ENCODE measurements at regions not wholly inside any gene's neighbourhood (a gene's known extent, or its start where the extent isn't known, plus 50 kb on each side); places are given as distances from the start of the nearest gene placed in this dataset.

- ATAC-seq (no peak), DNase-seq (ENCODE audit: low spot score) (no peak), FAIRE-seq (no peak)
- 0% methylated on average over 1 of the region's 8 CpGs for WGBS (ENCODE audit: low lambda C conversion rate)
- Histone ChIP-seq H3K4me3 (replicated peaks in 1 of 3; ENCODE audit: insufficient read depth in 1 of 3, low read depth in 2 of 3, low read length in 3 of 3) (no peak overlapping the region), H3K79me2 (ENCODE audit: insufficient read depth, low read length) (no peaks in the 10 kb centered on the region), H3K27me3 (ENCODE audit: control insufficient read depth in 1 of 2, insufficient read depth in 2 of 2, low read length in 2 of 2) (peaks cover 0 to 3% of the 10 kb centered on the region in 2 experiments; a peak in 2 of 5 replicates), H3K4me2 (ENCODE audit: low read depth, low read length) (no peak overlapping the region), H3K36me3 (replicated peaks in 1 of 2; ENCODE audit: control insufficient read depth in 1 of 2, insufficient read depth in 2 of 2, low read length in 2 of 2) (no peaks in the 10 kb centered on the region), H3K4me1 (ENCODE audit: insufficient read depth, low read length) (no peaks in the 10 kb centered on the region), H3K27ac (ENCODE audit: extremely low read length, insufficient read depth, low read length) (no peak overlapping the region), H4K20me1 (ENCODE audit: insufficient read depth, low read length) (no peaks in the 10 kb centered on the region), H3K9me3 (ENCODE audit: low read length) (no peaks in the 10 kb centered on the region), H2AFZ (ENCODE audit: low read length) (no peak overlapping the region), H3K9ac (ENCODE audit: insufficient read depth, low read depth, low read length) (no peak overlapping the region)
- TF ChIP-seq TRIM24 (CRISPR knock-in tag; IDR thresholded peaks at IDR 0.05) (no peak), HIC2 (CRISPR knock-in tag; IDR thresholded peaks at IDR 0.05; ENCODE audit: low read depth) (no peak), MAFG (CRISPR knock-in tag; IDR thresholded peaks at IDR 0.05) (no peak)
- CTCF ChIA-PET (ENCODE audit: low intra/inter-chr PET ratio, low total read pairs), result no interaction called here
- in situ Hi-C loops (cut with HindIII; ENCODE audit: extremely low pct_ligation_motif_present, low pct_unique_long_range_greater_than_20kb), result no loop called here
- intact Hi-C loops (cut with micrococcal nuclease; ENCODE audit: unreplicated experiment), result no loop called here
- BruUV-seq (replicated peaks), result no TSS peak
- POLR2A ChIA-PET, result no interaction called here
These were observed 725.2 kb downstream of the PTPRU start for GRCh38 chr1:29961293-29962059.

- DNase-seq (ENCODE audit: low spot score) (no peak), FAIRE-seq (no peak), ATAC-seq (no peak)
- H3K4me1 ChIP-seq (ENCODE audit: insufficient read depth, low read length), result no peaks in the 10 kb centered on the region
- H3K27me3 ChIP-seq (ENCODE audit: control insufficient read depth in 1 of 2, insufficient read depth in 2 of 2, low read length in 2 of 2), result peaks cover 0 to 3% of the 10 kb centered on the region in 2 experiments; a peak in 2 of 5 replicates
- H4K20me1 ChIP-seq (ENCODE audit: insufficient read depth, low read length), result no peaks in the 10 kb centered on the region
- no peak overlapping the region for H3K4me3 ChIP-seq (replicated peaks in 1 of 3; ENCODE audit: insufficient read depth in 1 of 3, low read depth in 2 of 3, low read length in 3 of 3)
- WGBS (ENCODE audit: low lambda C conversion rate), result 20% methylated on average over 1 of the region's 10 CpGs
- H3K9ac ChIP-seq (ENCODE audit: insufficient read depth, low read depth, low read length), result no peak overlapping the region
- intact Hi-C loops (cut with micrococcal nuclease; ENCODE audit: unreplicated experiment) (no loop called here), in situ Hi-C loops (cut with HindIII; ENCODE audit: extremely low pct_ligation_motif_present, low pct_unique_long_range_greater_than_20kb) (no loop called here)
- no peak overlapping the region for H3K27ac ChIP-seq (ENCODE audit: extremely low read length, insufficient read depth, low read length)
- H3K4me2 ChIP-seq (ENCODE audit: low read depth, low read length), result no peak overlapping the region
- POLR2A ChIA-PET, result no interaction called here
- BruUV-seq (replicated peaks), result no TSS peak
- CTCF ChIA-PET (ENCODE audit: low intra/inter-chr PET ratio, low total read pairs), result no interaction called here
- H2AFZ ChIP-seq (ENCODE audit: low read length), result no peak overlapping the region
- H3K36me3 ChIP-seq (replicated peaks in 1 of 2; ENCODE audit: control insufficient read depth in 1 of 2, insufficient read depth in 2 of 2, low read length in 2 of 2), result no peaks in the 10 kb centered on the region
- H3K9me3 ChIP-seq (ENCODE audit: low read length), result no peaks in the 10 kb centered on the region
- no peaks in the 10 kb centered on the region for H3K79me2 ChIP-seq (ENCODE audit: insufficient read depth, low read length)
- no peak for TF ChIP-seq EHMT2 (IDR thresholded peaks at IDR 0.05; ENCODE audit: borderline replicate concordance, low read depth, low read length)
- TF ChIP-seq ZNF318 (CRISPR knock-in tag; IDR thresholded peaks at IDR 0.05), result no peak
- TF ChIP-seq GABPB1 (CRISPR knock-in tag; IDR thresholded peaks at IDR 0.05), result no peak
- no peak for TF ChIP-seq ZNF569 (CRISPR knock-in tag; IDR thresholded peaks at IDR 0.05; ENCODE audit: borderline replicate concordance)
- TF ChIP-seq CENPX (CRISPR knock-in tag; IDR thresholded peaks at IDR 0.05), result no peak
These were observed 724.6 kb downstream of the PTPRU start for GRCh38 chr1:29960876-29961275.
